HCT116 (cell line): ENCODE measurements at regions not wholly inside any gene's neighbourhood (a gene's known extent, or its start where the extent isn't known, plus 50 kb on each side); places are given as distances from the start of the nearest gene placed in this dataset.

Source experiments
- ATAC-seq: fragments of 200-7000 bp; cut with Tn5 transposase; 2 replicates; pipeline ENCODE4 v1.9.1; 2020; ENCODE audit warnings: mild to moderate bottlenecking, moderate library complexity
- BruUV-seq: library from RNA; stranded (reverse); fragments of 400-500 nt; replicated peaks from 2 replicates; lab custom pipeline; 2021; lab: Mats Ljungman, UMichigan
- CTCF ChIA-PET: fragments of 300-600 bp; sonication (Branson Sonifier 250); formaldehyde crosslinking; loops from one replicate; lab custom pipeline; 2021; ENCODE audit warnings: antibody characterized with exemption; lab: Charles Lee
- POLR2A ChIA-PET: fragments of 300-600, 350-600 bp; sonication (Branson Sonifier 250); formaldehyde crosslinking; loops from one replicate; lab custom pipeline; 2021; ENCODE audit warnings: antibody characterized with exemption; lab: Charles Lee
- RAD21 ChIA-PET, 2 experiments: fragments of 300-600 bp; sonication (Branson Sonifier 250); formaldehyde crosslinking; loops; one replicate each; lab custom pipeline; 2023; ENCODE audit warnings: low total read pairs in 2 of 2; ENCODE audit not compliant: uncharacterized antibody in 2 of 2, unreplicated experiment in 2 of 2, low non-redundant PET in 1 of 2; lab: Charles Lee
- DNase-seq: peaks from one replicate; pipeline ENCODE4 v3.0.0-alpha.2; 2010; ENCODE audit warnings: low read depth, low spot score
- H2AFZ ChIP-seq: fragments of 200-600 bp; shearing (Covaris generic), sonication (generic); 2 replicates; pipeline ENCODE4 v1.6.1; 2017; ENCODE audit warnings: low read depth, mixed run types, mixed read lengths, antibody characterized with exemption, low read length; ENCODE audit not compliant: poor library complexity, severe bottlenecking
- H3K27ac ChIP-seq: 2 replicates; pipeline ENCODE4 v1.5.1; 2012; ENCODE audit warnings: low read depth, low read length
- H3K27me3 ChIP-seq: fragments of 200-600 bp; sonication (generic); 2 replicates; pipeline ENCODE4 v1.6.1; 2016; ENCODE audit warnings: mixed run types, low read length, mixed read lengths; ENCODE audit not compliant: insufficient read depth
- H3K36me3 ChIP-seq, 2 experiments: fragments of 200-500 bp in 1 of 2; fragments of 200-600 bp in 1 of 2; sonication (Bioruptor generic) in 1 of 2; sonication (generic) in 1 of 2; 2 replicates each; pipeline versions ENCODE4 v1.5.1 to v1.6.1; 2014 to 2016; ENCODE audit warnings: low read length in 2 of 2, inconsistent platforms in 1 of 2, mixed read lengths in 1 of 2, mixed run types in 1 of 2; ENCODE audit not compliant: insufficient read depth in 2 of 2, control insufficient read depth in 1 of 2
- H3K4me1 ChIP-seq, 2 experiments: fragments of 200-600 bp in 1 of 2; sonication (generic) in 1 of 2; 2 replicates each; pipeline versions ENCODE4 v1.5.1 to v1.6.1; 2012 to 2017; ENCODE audit warnings: low read length in 2 of 2, inconsistent platforms in 1 of 2, mild to moderate bottlenecking in 1 of 2, mixed read lengths in 1 of 2, mixed run types in 1 of 2, moderate library complexity in 1 of 2; ENCODE audit not compliant: insufficient read depth in 2 of 2, control insufficient read depth in 1 of 2
- H3K4me2 ChIP-seq: fragments of 200-600 bp; sonication (generic); 2 replicates; pipeline ENCODE4 v1.6.1; 2017; ENCODE audit warnings: mixed run types, low read length, mixed read lengths
- H3K4me3 ChIP-seq, 2 experiments: fragments of 200-600 bp in 1 of 2; sonication (generic) in 1 of 2; replicated peaks in 1 of 2; 2 replicates each; pipeline ENCODE4 v1.5.1; 2011 to 2016; ENCODE audit warnings: low read length in 2 of 2, control low read depth in 1 of 2, low read depth in 1 of 2, mild to moderate bottlenecking in 1 of 2, mixed read lengths in 1 of 2, mixed run types in 1 of 2
- H3K79me2 ChIP-seq: fragments of 200-600 bp; sonication (generic); 2 replicates; pipeline ENCODE4 v1.6.1; 2017; ENCODE audit warnings: mild to moderate bottlenecking, mixed run types, low read length, moderate library complexity, mixed read lengths; ENCODE audit not compliant: insufficient read depth
- H3K9ac ChIP-seq: fragments of 200-600 bp; sonication (generic); 2 replicates; pipeline ENCODE4 v1.6.1; 2016; ENCODE audit warnings: low read length, mixed read lengths
- H3K9me2 ChIP-seq: fragments of 200-600 bp; sonication (generic), shearing (Covaris generic); 2 replicates; pipeline ENCODE4 v1.6.1; 2017; ENCODE audit warnings: mixed run types, mild to moderate bottlenecking, moderate library complexity; ENCODE audit not compliant: insufficient read depth
- H3K9me3 ChIP-seq, 2 experiments: fragments of 200-500 bp in 1 of 2; fragments of 200-600 bp in 1 of 2; sonication (Bioruptor generic) in 1 of 2; sonication (generic) in 1 of 2; 2 replicates each; pipeline ENCODE4 v1.6.1; 2014 to 2017; ENCODE audit warnings: low read length in 2 of 2, mixed read lengths in 2 of 2, inconsistent platforms in 1 of 2, low read depth in 1 of 2, mild to moderate bottlenecking in 1 of 2, mixed run types in 1 of 2, moderate library complexity in 1 of 2; ENCODE audit not compliant: control insufficient read depth in 1 of 2, insufficient read depth in 1 of 2
- H4K20me1 ChIP-seq: fragments of 200-600 bp; sonication (generic), shearing (Covaris generic); 2 replicates; pipeline ENCODE4 v1.6.1; 2017; ENCODE audit warnings: mixed run types, mild to moderate bottlenecking, moderate library complexity; ENCODE audit not compliant: insufficient read depth
- CBX3 ChIP-seq: IDR thresholded peaks from 2 replicates; pipeline ENCODE4 v1.6.1; 2012; ENCODE audit warnings: low read depth
- EZH2phosphoT487 ChIP-seq: fragments of 200-600 bp; IDR thresholded peaks from 2 replicates; pipeline ENCODE4 v1.6.1; 2018; ENCODE audit warnings: antibody characterized with exemption, borderline replicate concordance
- FOSL1 ChIP-seq: IDR thresholded peaks from 2 replicates; pipeline ENCODE4 v1.6.1; 2012; ENCODE audit warnings: low read depth
- JUND ChIP-seq: IDR thresholded peaks from 2 replicates; pipeline ENCODE4 v1.6.1; 2012
- POLR2AphosphoS5 ChIP-seq: IDR thresholded peaks from 2 replicates; pipeline ENCODE4 v1.6.1; 2011; ENCODE audit warnings: mild to moderate bottlenecking, low read depth, low read length, moderate library complexity
- RAD21 ChIP-seq: IDR thresholded peaks from 2 replicates; pipeline ENCODE4 v1.6.1; 2012; ENCODE audit warnings: low read depth, mild to moderate bottlenecking
- SIN3A ChIP-seq: IDR thresholded peaks from 2 replicates; pipeline ENCODE4 v1.6.1; 2012; ENCODE audit warnings: low read depth
- SP1 ChIP-seq: IDR thresholded peaks from 2 replicates; pipeline ENCODE4 v1.6.1; 2012; ENCODE audit warnings: low read depth
- SRF ChIP-seq: IDR thresholded peaks from 2 replicates; pipeline ENCODE4 v1.6.1; 2012; ENCODE audit warnings: low read depth
- TCF7L2 ChIP-seq: IDR thresholded peaks from 2 replicates; pipeline ENCODE4 v1.7.0; 2011; ENCODE audit warnings: borderline replicate concordance, inconsistent platforms; ENCODE audit not compliant: insufficient read depth, insufficient read length; ENCODE audit errors: extremely low read depth
- YY1 ChIP-seq: IDR thresholded peaks from 2 replicates; pipeline ENCODE4 v1.6.1; 2011; ENCODE audit warnings: low read length, low read depth, moderate library complexity, mild to moderate bottlenecking; ENCODE audit not compliant: insufficient replicate concordance; ENCODE audit errors: extremely low read depth
- ZFX ChIP-seq: fragments of 450-650 bp; IDR thresholded peaks from 2 replicates; pipeline ENCODE4 v1.6.1; 2017
- ZNF274 ChIP-seq: fragments of 200-500 bp; sonication (Bioruptor generic); IDR thresholded peaks from 2 replicates; pipeline ENCODE4 v1.6.1; 2014; ENCODE audit warnings: mild to moderate bottlenecking, low read depth, low read length, inconsistent platforms
- intact Hi-C: fragments of 100-400 bp; cut with micrococcal nuclease; formaldehyde crosslinking; loops from 2 replicates; pipeline ENCODE4 v1.10.0; 2022
- TF ChIP-seq, protein P1 (sequence below): IDR thresholded peaks from 2 replicates; pipeline ENCODE4 v1.6.1; 2012; ENCODE audit warnings: low read depth

DNA sequence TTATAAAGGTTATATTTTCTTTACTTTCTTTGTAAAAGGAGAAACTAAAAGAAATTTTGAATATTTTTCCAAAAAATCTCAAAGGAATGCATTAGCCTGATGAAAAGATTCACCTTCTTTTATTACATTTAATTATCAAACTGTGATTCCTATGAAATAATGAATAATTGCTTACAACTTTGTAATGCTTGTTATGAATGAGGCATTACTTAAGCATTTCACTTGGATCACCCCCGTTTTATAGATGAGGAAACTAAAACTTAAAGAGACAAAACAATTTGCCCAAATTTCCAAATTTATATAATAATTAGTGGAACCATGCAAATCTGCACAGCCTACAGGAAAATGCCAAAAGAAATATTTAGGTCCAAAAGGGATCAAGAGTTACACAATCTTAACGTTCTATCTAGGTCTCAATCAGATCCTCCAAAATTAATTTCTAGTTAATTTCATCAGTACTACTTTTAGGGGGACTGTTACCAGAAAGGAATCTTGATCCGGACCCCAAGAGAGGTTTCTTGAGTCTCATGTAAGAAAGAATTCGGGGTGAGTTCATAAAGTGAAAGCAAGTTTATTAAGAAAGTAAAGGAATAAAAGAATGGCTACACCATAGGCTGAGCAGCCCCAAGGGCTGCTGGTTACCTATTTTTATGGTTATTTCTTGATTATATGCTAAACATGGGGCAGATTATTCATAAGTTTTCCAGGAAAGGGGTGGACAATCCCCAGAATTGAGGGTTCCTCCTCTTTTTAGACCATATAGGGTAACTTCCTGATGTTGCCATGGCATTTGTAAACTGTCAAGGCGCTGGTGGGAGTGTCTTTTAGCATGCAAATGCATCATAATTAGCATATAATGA lies 288.0 kb downstream of the ADGB start:
- ChIA-PET CTCF (no interaction called here), RAD21 (no interaction called here), POLR2A (no interaction called here)
- H2AFZ ChIP-seq, result no peak overlapping the region
- intact Hi-C loops, result no loop called here
- H4K20me1 ChIP-seq, result no peaks in the 10 kb centered on the region
- H3K4me2 ChIP-seq, result no peak overlapping the region
- no TSS peak for BruUV-seq
- TF ChIP-seq, protein P1, sequence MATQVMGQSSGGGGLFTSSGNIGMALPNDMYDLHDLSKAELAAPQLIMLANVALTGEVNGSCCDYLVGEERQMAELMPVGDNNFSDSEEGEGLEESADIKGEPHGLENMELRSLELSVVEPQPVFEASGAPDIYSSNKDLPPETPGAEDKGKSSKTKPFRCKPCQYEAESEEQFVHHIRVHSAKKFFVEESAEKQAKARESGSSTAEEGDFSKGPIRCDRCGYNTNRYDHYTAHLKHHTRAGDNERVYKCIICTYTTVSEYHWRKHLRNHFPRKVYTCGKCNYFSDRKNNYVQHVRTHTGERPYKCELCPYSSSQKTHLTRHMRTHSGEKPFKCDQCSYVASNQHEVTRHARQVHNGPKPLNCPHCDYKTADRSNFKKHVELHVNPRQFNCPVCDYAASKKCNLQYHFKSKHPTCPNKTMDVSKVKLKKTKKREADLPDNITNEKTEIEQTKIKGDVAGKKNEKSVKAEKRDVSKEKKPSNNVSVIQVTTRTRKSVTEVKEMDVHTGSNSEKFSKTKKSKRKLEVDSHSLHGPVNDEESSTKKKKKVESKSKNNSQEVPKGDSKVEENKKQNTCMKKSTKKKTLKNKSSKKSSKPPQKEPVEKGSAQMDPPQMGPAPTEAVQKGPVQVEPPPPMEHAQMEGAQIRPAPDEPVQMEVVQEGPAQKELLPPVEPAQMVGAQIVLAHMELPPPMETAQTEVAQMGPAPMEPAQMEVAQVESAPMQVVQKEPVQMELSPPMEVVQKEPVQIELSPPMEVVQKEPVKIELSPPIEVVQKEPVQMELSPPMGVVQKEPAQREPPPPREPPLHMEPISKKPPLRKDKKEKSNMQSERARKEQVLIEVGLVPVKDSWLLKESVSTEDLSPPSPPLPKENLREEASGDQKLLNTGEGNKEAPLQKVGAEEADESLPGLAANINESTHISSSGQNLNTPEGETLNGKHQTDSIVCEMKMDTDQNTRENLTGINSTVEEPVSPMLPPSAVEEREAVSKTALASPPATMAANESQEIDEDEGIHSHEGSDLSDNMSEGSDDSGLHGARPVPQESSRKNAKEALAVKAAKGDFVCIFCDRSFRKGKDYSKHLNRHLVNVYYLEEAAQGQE, result no peak
- TF ChIP-seq FOSL1 (no peak), ZFX (no peak), EZH2phosphoT487 (no peak), SIN3A (no peak), CBX3 (no peak), POLR2AphosphoS5 (no peak), RAD21 (no peak), SRF (no peak), ZNF274 (no peak), YY1 (no peak), JUND (no peak), SP1 (no peak), TCF7L2 (no peak)
- no peaks in the 10 kb centered on the region for H3K9me2 ChIP-seq
- no peaks in the 10 kb centered on the region for H3K9me3 ChIP-seq
- H3K36me3 ChIP-seq, result no peaks in the 10 kb centered on the region
- no peak overlapping the region for H3K9ac ChIP-seq
- no peaks in the 10 kb centered on the region for H3K4me1 ChIP-seq
- no peak overlapping the region for H3K27ac ChIP-seq
- no peak for DNase-seq
- no peak overlapping the region for H3K4me3 ChIP-seq
- ATAC-seq, result no peak
- no peaks in the 10 kb centered on the region for H3K27me3 ChIP-seq
- H3K79me2 ChIP-seq, result no peaks in the 10 kb centered on the region
